NCI-H82 (cell line): ENCODE measurements at regions not wholly inside any gene's neighbourhood (a gene's known extent, or its start where the extent isn't known, plus 50 kb on each side); places are given as distances from the start of the nearest gene placed in this dataset.
"Not testable (repeated sequence)": the region's sequence is repeated elsewhere in the genome, so short reads cannot be mapped to it uniquely, and the experiment has no call there.

Source experiments
- DNase-seq: peaks from one replicate; lab custom pipeline; 2025; lab: John Stamatoyannopoulos, UW

DNA sequence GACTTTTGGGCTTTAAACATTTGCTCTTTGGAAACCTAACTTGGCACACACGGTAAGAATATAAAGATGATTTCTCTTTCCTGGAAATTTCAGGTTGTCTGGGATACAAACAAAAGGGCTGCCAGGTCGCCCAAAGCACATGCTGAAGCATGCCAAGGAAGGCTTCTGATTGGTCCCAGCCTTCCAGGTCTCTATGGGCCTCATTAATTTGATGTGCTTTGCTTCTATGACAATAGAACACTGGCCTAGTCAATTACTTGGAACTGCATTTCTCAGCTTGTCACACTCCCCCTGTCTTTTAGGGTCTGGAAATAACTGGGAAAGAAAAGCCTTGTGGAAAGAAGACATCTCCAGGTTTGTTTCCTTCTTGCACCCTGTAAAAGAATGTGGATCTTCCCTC is 228.9 kb downstream of the ADCYAP1 start:
- no peak for DNase-seq

DNA sequence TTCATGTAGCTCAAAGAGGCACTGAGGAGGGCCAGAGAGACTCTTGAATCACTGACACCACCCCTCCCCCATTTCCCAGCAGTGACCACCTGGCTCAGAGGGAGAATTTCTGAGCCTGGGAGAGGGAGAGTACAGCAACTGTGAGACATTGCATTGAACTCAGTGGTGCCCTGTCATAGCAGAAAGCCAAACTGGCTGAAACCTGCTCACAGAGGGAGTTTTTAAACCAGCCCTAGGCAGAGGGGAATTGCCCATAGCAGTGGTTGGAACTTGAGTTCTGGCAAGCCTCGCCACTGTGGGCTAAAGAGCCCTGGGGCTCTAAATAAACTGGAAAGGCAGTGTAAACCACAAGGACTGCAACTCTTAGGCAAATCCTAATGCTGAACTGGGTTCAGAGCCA is 243.1 kb downstream of the ADCYAP1 start:
- peak; percentile 2 for DNase-seq

DNA sequence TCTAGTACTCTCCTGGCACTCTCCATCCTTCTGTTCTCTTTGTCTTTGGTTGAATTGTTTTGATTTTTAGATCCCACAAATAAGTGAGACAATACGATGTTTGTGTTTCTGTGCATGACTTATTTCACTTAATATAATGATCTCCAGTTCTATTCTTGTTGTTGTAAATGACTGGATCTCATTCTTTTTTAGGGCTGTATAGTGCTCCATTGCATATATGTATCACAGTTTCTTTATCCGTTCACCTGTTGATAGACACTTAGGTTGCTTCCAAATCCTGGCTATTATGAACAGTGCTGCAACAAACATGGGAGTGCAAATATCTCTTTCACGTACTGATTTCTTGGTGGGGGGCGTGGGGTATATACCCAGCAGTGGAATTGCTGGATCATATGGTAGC is 245.0 kb downstream of the ADCYAP1 start:
- no peak for DNase-seq

DNA sequence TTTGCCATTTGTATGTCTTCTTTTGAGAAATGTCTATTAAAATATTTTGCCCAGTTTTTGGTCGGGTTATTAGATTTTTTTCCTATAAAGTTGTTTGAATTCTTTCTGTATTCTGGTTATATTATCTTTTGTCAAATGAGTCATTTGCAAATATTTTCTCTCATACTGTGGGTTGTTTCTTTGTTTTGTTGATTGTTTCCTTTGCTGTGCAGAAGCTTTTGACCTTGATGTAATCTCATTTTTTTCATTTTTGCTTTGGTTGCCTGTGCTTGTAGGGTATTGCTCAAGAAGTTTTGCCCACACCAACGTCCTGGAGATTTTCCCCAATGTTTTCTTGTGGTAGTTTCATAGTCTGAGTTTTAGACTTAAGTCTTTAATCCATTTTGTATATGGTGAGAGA is 245.7 kb downstream of the ADCYAP1 start:
- DNase-seq = no peak

DNA sequence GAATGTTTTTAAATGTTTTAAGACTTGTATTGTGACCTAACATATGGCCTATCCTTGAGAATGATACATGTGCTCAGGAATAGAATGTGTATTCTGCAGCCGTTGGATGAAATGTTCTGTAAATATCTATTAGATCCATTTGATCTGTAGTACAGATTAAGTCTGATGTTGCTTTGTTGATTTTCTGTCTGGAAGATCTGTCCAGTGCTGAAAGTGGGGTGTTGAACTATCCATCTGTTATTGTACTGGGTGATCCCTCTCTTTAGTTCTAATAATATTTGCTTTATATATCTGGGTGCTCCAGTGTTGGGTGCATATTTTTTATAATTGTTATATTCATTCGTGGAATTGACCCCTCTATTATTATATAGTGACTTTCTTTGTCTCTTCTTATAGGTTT is 248.3 kb downstream of the ADCYAP1 start:
- DNase-seq = not testable (repeated sequence)

DNA sequence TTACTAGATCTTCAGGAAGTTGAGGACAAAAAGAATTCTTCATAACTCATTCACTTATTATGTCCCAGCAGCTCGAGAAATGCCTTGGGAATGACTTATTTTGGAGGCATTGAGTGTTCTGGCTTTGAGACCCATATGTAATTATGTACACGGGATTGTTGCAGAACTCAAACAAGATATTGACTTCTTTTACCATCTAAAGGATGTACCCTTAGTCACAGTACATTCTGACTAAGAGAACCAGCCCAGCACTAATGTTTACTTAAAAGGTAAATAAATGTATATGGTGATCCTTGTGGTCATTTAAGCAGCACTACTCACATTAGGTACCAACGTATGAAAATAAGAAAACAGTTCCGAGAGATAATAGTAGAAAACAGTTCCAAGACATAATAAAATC is 268.9 kb downstream of the ADCYAP1 start:
- DNase-seq = no peak

DNA sequence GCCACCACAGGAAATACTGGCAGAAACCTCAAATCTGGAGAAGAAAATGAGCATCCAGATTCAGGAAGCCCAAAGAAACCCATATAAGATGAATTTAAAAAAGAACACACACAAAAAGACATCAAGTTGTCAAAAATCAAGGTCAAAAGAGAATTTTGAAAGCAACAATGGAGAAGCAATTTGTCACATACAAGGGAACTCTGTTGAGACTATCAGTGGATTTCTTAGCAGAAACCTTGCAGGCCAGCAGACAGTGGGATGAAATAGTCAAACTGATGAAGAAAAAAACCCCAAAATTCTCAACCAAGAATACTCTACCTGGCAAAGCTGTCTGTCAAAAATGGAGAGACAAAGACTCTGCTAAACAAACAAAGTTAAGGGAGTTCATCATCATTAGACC is 272.6 kb downstream of the ADCYAP1 start:
- no peak for DNase-seq

DNA sequence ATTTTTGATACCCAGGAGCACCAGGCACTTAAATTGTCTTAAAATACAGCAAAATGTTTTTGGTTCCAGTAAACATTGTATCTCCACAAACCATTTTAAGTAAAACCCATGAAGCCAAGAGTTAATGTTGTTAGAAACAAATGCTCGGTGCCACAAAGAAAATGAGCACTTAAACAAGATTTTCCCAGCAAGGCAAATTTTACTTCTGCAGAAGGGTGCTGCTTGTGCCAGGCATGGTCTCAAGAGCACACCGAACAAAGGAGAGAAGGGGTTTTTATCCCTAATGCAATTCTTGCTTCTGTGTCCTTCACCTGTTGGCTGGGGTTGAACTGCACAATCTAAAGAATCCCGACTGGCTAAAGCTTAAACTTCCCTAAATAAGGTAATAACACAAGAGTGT is 286.7 kb downstream of the ADCYAP1 start:
- no peak for DNase-seq

DNA sequence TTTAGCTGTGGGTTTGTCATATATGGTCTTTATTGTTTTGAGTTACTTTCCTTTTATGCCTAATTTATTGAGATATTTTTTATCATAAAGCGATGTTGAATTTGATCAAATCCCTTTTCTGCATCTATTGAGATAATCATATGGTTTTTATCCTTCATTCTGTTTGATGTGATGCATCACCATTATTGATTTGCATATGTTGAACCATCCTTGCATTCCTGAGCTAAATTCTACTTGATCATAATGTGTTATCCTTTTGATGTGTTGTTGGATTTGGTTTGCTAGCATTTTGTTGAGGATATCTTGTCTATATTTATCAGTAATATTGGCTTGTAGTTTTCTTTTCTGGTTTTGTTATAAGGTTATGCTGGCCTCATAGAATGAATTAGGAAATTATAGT is 308.5 kb downstream of the ADCYAP1 start:
- no peak for DNase-seq

DNA sequence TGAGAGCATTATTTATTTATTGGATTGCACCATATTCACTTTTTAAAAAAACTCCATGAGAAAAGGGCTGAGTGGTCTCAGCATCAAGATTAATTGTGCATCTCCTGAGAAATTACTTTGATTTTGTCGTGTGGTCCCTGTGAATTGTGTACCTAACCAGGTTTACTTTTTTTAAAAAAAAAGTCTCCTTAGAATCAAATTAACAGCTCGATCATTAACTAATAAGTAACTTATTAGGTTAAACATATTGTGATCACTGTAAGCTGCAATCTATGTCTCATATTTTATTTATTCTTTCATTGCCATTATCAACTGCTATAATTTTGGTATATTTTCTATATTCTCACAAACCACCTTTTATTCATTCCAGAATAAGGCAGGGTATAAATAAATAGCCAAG is 318.2 kb downstream of the ADCYAP1 start:
- no peak for DNase-seq

DNA sequence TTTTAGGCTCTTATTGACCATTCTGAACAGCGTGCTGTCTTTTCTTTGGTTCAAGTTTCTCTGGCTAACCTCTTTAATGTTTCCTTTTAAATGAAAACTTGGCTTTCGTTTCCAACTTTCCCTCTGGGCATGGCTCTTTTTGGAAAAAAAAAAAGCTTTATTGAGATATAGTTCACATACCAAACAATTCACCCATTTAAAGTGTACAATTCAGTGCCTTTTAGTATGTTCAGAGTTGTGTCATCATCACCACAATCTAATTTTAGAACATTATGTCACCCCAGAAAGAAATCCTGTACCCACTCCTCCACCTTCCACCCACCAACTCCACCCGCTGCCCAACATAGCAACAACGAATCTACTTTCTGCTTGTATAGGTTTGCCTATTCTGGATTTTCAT is 322.4 kb downstream of the ADCYAP1 start:
- no peak for DNase-seq

DNA sequence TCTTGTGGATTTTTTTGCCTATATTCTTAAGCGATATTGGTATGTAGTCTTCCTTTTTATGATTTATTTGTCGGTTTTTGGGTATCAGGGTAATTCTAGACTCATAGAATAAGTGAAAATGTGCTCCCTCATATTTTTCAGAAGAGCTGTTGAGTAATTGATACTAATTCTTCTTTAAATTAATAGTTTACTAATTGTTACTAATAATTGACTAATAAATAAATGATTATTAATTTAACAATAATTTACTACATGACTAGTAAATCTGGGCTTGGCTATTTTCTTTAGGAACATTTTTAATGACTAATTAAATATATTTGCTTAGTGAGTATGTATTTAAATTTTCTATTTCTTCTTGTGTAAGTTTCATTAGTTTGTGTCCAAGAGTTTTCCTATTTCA is 325.0 kb downstream of the ADCYAP1 start:
- no peak for DNase-seq

DNA sequence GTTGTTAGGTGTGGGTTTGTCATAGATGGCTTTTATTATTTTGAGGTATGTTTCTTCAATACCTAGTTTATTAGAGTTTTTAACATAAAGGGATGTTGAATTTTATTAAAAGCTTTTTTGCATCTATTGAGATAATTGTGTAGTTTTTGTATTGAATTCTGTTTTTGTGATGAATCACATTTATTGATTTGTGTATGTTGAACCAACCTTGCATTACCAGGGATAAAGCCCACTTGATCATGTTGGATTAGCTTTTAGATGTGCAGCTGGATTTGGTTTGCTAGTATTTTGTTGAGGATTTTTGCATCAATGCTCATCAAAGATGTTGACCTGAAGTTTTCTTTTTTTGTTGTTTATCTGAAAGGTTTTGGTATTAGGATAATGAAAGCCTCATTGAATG is 328.2 kb downstream of the ADCYAP1 start:
- no peak for DNase-seq

DNA sequence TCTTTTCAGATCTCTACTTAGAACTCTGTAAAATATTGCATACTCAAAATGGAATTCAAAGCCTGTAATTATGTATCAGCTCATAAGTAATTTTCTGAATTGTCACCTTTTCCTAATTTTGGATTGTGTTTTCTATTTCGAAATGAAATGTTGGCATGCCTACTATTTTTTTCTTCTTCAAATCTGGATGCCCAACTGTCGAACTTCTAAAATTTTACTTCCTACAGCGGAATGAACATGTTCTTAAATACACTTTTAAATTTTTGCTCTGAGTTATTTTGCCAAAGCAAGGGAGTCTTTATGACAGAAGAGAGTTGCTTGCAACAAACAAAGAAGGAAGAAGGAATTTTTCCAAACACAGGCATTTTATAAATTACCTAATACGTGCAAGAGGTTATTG is 336.0 kb downstream of the ADCYAP1 start:
- no peak for DNase-seq

DNA sequence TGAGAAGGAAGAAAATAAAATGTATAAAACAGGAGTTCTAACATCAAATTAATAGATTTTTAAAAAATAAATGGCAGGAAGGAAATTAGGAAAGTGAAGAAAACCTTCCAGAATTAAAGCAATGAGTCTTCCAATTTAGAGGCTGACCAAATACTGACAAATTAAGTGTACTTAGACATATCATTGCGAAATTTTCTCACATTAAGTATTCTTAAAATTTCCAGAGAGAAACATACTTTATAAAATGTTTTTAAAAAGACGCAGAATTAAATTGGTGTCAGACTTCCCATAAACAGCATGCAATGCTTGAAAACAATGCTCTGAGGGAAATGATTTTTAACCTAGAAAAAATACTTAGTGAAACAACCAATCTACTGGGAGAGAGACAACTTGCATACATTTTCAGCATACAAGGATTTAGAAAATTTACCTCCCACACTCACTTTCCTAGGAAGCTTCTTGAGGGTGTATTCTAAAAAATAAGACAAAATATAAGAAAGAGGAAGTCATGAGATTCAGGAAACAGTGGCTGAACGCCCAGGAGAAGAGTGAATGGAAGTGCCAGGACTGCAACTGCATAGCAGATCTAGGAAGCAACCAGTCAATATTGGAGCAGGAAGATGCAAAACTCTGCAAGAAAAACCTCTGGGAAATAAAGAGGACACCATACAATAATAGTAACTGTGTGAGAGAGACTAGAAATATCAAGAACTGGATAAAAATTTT is 339.9 kb downstream of the ADCYAP1 start:
- no peak for DNase-seq

DNA sequence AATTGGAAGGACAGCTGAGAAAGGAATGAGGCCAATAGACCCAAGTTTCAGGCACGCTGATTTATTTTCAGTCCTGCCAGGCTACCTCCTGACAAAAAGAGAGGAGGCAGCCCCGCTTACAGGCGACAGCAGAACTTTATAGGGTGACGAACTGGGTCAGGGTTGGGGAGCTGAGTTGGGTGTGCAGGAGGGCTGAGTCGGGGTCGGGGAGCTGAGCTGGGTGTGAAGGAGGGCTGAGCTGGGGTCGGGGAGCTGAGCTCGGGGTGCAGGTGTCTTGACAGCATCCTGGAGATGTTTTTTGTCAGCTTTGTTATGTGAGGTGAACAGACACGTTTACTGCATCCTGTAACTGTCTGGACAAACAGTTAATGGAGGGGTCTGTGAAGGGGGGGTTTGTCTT is 342.2 kb downstream of the ADCYAP1 start:
- DNase-seq = no peak

DNA sequence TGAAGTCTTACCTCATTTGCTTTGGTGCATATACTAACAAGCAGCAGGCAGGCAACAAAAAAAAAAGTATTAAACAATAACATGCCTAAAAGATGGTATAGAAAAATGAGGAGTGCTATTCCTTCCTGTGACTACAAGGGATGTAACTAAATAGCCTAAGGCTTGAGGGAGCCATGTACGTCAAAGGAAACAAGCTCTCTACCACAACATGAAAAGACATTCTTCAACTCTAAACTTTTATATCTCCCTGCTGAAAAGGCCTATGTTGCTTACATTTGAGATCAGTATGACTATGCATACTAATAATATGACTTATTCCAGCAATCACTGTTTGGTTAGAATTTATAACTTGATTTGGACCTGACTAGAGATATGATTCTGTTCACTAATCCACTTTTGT is 347.9 kb downstream of the ADCYAP1 start:
- peak; percentile 67 for DNase-seq

DNA sequence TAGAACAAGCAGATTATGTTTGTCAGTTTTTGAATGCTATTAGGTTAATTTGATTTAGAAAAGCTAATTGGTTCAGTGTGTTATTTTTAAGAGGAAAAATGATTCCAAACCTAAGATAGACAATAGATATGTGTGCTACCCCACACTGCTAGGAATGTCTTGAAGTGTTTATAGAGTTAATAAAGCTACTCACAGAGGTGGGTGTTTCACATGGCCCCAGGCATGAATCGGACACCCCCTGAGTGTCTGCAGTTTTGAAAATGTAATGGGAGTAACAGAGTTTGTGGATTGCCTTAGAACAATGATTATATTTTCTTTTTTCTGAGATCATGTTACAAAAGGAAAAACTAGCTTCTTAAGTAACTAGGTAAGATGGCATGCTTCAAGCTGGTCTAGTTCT is 348.3 kb downstream of the ADCYAP1 start:
- DNase-seq = no peak

DNA sequence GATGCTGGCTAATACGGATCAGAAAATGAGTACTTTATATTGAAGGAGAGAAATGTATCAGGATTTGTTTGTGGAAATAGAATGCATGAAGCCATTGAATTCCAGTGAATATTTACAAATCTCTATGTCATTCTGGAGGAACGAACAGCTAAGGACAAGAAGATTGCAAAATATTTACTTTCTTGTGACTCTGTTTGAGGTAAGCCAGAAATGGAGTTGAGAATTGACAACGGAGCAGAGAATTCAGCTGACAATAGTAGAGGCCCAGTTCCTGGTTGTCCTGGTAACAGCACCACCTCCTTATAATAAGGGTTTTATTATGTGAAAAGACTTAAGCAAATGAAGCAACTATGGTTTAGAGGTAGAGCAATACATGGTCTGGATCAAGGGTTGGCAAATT is 349.2 kb downstream of the ADCYAP1 start:
- no peak for DNase-seq

DNA sequence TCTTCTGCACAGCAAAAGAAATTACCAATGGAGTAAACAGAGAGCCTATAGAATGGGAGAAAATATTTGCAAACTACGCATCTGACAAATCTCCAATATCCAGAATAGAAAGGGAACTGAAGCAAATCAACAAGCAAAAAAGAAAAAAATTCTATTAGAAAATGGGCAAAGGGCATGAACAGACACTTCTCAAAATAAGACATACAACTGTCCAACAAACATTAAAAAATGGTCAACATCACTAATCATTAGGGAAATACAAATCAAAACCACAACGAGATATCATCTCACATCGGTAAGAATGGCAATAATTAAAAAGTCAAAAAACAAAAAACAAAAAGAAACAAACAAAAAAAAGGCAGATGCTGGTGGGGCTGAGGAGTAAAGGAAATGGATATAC is 356.4 kb downstream of the ADCYAP1 start:
- DNase-seq = no peak

DNA sequence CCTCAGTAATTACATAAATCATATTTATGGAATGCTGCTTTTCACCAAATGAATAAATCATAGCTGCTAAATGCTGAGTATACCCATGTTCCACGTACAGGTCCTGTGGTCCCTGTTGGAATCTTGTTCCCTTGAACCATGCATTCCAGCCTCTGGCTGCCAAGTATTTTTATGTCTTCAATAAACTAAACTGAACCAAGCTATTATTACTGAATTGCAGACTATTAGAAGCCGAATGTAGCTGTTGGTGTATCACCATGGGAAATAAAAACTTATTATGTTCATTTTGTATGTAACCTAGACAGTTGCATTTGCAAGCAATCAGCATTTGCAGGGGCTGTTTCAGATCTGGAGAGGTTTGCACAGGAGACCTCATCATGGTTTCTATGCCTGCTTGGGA is 362.4 kb downstream of the ADCYAP1 start:
- DNase-seq = no peak

DNA sequence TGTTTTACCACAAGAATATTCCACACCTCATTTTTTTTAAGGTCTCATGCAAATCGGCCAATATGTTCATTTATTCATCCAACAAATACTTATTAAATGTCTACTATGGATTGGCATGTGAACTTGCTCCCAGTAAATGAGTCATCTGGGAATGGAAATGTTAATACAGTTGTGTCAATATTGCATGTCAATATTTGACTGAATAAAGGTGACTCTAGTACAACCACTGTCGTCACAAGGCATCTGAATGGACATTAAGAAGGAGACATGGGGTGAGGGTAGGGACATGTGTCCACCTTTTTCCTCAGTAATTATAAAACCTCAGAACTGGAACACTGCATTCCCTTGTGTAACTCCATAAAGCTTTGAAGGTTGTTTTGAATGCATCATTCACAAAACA is 365.4 kb downstream of the ADCYAP1 start:
- DNase-seq = no peak

DNA sequence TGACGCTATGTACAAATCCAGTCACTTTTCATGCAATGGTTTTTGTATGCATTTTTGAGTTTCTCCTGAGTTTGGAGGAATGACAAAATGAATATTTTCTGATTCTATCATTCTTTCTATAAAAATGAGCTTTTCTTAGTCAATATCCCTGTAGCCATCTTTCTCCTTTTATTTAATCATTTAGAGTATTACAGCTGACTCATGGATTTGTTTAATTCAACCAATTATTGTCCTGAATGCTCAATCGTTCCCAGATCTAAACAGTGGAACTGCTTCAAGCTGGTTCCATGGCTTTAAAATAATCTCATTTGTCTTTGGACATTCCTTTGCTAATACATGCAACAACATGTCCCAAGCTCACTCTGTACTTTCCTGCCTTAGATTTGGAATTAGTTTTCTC is 368.8 kb downstream of the ADCYAP1 start:
- DNase-seq = peak; percentile 11

DNA sequence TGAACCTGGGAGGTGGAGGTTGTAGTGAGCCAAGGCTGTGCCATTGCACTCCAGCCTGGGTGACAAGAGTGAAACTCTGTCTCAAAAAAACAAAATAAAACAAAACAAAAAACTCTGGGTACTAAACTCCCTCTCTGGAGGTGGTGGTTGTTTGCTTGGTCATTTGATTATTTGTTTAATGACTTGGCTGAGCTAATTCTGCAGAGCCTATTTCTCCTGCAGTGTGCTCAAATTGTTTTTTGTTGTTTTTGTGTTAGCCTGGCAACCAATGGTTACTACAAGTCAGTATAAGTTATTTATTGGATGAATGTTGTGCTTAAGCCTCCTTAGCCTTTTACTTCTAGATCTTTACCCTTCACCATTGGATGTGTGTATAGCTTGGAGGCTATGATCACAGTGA is 387.5 kb downstream of the ADCYAP1 start:
- DNase-seq = no peak

DNA sequence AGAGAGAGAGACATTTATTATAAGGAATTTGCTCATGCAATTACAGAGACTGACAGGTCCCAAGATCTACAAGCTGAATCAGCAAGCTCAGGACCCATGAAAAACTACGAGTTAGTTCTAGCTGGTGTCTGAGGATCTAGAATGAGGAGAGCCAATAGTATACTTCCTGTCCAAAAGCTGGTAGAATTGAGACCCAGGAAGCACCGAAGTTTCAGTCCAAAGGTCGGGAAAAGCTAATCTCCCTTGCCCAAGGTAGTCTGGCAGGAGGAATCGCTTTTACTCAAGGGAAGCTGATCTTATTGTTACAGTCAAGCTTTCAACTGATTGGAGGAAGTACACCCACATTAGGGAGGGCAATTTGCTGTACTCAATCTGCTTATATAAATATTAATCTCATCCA is 389.6 kb downstream of the ADCYAP1 start:
- no peak for DNase-seq
